ENCODE measurements at regions not wholly inside any gene's neighbourhood (a gene's known extent, or its start where the extent isn't known, plus 50 kb on each side); places are given as distances from the start of the nearest gene placed in this dataset.
A peak's percentile ranks its signal among the peaks of the same experiment; 100 is the strongest.

DNA sequence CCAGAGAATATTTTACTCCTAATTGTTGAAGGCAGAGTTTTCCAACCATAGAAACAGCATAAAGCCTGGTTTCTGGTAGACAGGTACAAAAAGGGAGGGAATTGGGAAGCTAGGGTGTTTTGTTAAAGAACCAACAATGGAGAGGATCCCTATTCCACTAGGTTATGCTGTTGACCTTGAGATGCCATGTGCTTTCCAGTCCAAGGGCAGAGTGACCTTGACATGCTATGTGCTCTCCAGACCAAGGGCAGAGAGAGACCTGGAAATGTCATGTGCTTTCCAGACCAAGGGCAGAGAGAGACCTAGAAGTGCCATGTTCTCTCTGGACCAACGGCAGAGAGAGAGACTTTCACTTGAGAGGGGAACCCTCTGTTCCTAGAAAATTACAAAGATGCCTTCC lies 1043.8 kb upstream of the FBXO33 start:
- no peaks in the 10 kb centered on the region for H3K79me1 ChIP-seq (ENCODE audit: low read length)
- no peak overlapping the region for H2BK12ac ChIP-seq (ENCODE audit: low read length)
- no peaks in the 10 kb centered on the region for H3K4me1 ChIP-seq (ENCODE audit: control insufficient read depth in 1 of 2, insufficient read depth in 2 of 2, low read length in 2 of 2)
- H2BK120ac ChIP-seq (ENCODE audit: insufficient read depth, low read length, poor library complexity), result no peak overlapping the region
- no CpG with 5 or more reads among the region's 1 CpG for WGBS (ENCODE audit: extremely low coverage, insufficient coverage, insufficient read length)
- H3K4me2 ChIP-seq (ENCODE audit: low read length), result no peak overlapping the region
- H3K9ac ChIP-seq (ENCODE audit: low read length), result no peak overlapping the region
- no peak overlapping the region for H3K27ac ChIP-seq (ENCODE audit: low read depth, low read length)
- H3K4me3 ChIP-seq (ENCODE audit: low read depth, low read length), result no peak overlapping the region
- H3K9me3 ChIP-seq (ENCODE audit: insufficient read depth, low read depth, low read length), result peaks cover 5% of the 10 kb centered on the region
- no peak for DNase-seq
- H3K14ac ChIP-seq (ENCODE audit: low read length), result no peak overlapping the region
- H2AK5ac ChIP-seq (ENCODE audit: low read length), result no peak overlapping the region
- no peak overlapping the region for H4K8ac ChIP-seq (ENCODE audit: low read depth, low read length)
- H3K27me3 ChIP-seq (ENCODE audit: insufficient read depth, low read length), result no peaks in the 10 kb centered on the region
- no peak overlapping the region for H2AFZ ChIP-seq (ENCODE audit: insufficient read depth, low read length, poor library complexity)
- H4K12ac ChIP-seq (ENCODE audit: low read depth, low read length), result no peak overlapping the region
- H2BK5ac ChIP-seq (ENCODE audit: low read depth, low read length, poor library complexity), result no peak overlapping the region
- H3K18ac ChIP-seq (ENCODE audit: low read length), result no peak overlapping the region
- no peak overlapping the region for H4K91ac ChIP-seq (ENCODE audit: low read depth, low read length)
- H3K79me2 ChIP-seq (ENCODE audit: control insufficient read depth, insufficient read depth, low read length, poor library complexity), result no peaks in the 10 kb centered on the region
- no peaks in the 10 kb centered on the region for H3K36me3 ChIP-seq (ENCODE audit: control insufficient read depth in 1 of 2, insufficient read depth in 2 of 2, low read length in 2 of 2)
- H3K23ac ChIP-seq (ENCODE audit: low read length), result no peak overlapping the region
- H3K4ac ChIP-seq (ENCODE audit: low read depth, low read length), result no peak overlapping the region

DNA sequence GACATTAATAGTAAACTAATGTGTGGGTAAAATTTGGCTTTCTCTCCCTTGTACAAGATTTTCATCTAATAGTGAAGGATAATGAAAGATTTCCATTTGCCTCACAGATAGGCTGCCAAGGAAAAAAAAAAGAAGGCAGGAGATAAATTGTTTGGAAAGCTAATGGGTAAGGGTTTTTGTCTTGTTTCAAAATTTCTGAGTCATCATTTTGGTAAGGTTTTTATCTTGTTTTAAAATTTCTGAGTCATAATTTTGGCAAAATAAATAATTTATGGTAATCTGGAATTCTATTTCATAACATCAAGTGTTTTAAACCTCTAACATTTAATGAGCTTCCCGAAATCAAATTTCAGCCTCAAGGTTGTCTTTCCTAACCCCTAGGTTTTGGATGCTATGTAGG lies 1035.7 kb upstream of the FBXO33 start:
- H2BK12ac ChIP-seq (ENCODE audit: low read length), result no peak overlapping the region
- no peak overlapping the region for H4K8ac ChIP-seq (ENCODE audit: low read depth, low read length)
- no peaks in the 10 kb centered on the region for H3K36me3 ChIP-seq (ENCODE audit: control insufficient read depth in 1 of 2, insufficient read depth in 2 of 2, low read length in 2 of 2)
- no peak overlapping the region for H4K91ac ChIP-seq (ENCODE audit: low read depth, low read length)
- no peaks in the 10 kb centered on the region for H3K27me3 ChIP-seq (ENCODE audit: insufficient read depth, low read length)
- H3K79me2 ChIP-seq (ENCODE audit: control insufficient read depth, insufficient read depth, low read length, poor library complexity), result no peaks in the 10 kb centered on the region
- H3K9ac ChIP-seq (ENCODE audit: low read length), result no peak overlapping the region
- H2AK5ac ChIP-seq (ENCODE audit: low read length), result no peak overlapping the region
- no peak overlapping the region for H3K14ac ChIP-seq (ENCODE audit: low read length)
- H3K23ac ChIP-seq (ENCODE audit: low read length), result no peak overlapping the region
- peaks cover 8% of the 10 kb centered on the region for H3K9me3 ChIP-seq (ENCODE audit: insufficient read depth, low read depth, low read length)
- H4K12ac ChIP-seq (ENCODE audit: low read depth, low read length), result no peak overlapping the region
- no peak overlapping the region for H2BK5ac ChIP-seq (ENCODE audit: low read depth, low read length, poor library complexity)
- H3K18ac ChIP-seq (ENCODE audit: low read length), result no peak overlapping the region
- H3K4ac ChIP-seq (ENCODE audit: low read depth, low read length), result no peak overlapping the region
- no peak overlapping the region for H2AFZ ChIP-seq (ENCODE audit: insufficient read depth, low read length, poor library complexity)
- no peak overlapping the region for H3K27ac ChIP-seq (ENCODE audit: low read depth, low read length)
- no peak for DNase-seq
- WGBS (ENCODE audit: extremely low coverage, insufficient coverage, insufficient read length), result no CpG with 5 or more reads among the region's 1 CpG
- no peaks in the 10 kb centered on the region for H3K4me1 ChIP-seq (ENCODE audit: control insufficient read depth in 1 of 2, insufficient read depth in 2 of 2, low read length in 2 of 2)
- H2BK120ac ChIP-seq (ENCODE audit: insufficient read depth, low read length, poor library complexity), result no peak overlapping the region
- no peak overlapping the region for H3K4me3 ChIP-seq (ENCODE audit: low read depth, low read length)
- no peak overlapping the region for H3K4me2 ChIP-seq (ENCODE audit: low read length)
- H3K79me1 ChIP-seq (ENCODE audit: low read length), result no peaks in the 10 kb centered on the region

DNA sequence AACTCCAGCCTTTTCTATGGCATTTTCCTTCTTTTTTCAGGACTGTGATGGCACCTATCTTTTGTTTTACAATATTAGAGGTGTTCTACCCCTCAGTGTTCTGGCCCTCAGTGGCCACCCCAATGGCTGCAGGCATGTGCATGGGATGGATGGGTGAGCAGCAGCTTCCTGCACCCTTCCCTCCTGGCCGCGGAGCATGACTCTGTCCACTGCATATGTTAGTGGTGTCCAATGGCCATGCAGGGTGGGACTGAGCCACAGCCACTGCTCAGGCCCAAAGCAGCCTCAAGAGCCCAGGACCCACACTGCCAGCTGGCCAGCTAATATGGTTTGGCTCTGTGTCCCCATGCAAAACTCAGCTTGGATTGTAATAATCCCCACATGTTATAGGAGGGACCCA lies 1032.3 kb upstream of the FBXO33 start:
- no peak overlapping the region for H4K12ac ChIP-seq (ENCODE audit: low read depth, low read length)
- H3K79me1 ChIP-seq (ENCODE audit: low read length), result no peaks in the 10 kb centered on the region
- H3K18ac ChIP-seq (ENCODE audit: low read length), result no peak overlapping the region
- no peak overlapping the region for H2AK5ac ChIP-seq (ENCODE audit: low read length)
- peak overlapping the region; percentile 4 for H3K4me3 ChIP-seq (ENCODE audit: low read depth, low read length)
- H3K4ac ChIP-seq (ENCODE audit: low read depth, low read length), result no peak overlapping the region
- H3K4me2 ChIP-seq (ENCODE audit: low read length), result no peak overlapping the region
- WGBS (ENCODE audit: extremely low coverage, insufficient coverage, insufficient read length), result no CpG with 5 or more reads among the region's 2 CpGs
- H2BK120ac ChIP-seq (ENCODE audit: insufficient read depth, low read length, poor library complexity), result no peak overlapping the region
- DNase-seq, result no peak
- peaks cover 5% of the 10 kb centered on the region for H3K9me3 ChIP-seq (ENCODE audit: insufficient read depth, low read depth, low read length)
- H3K14ac ChIP-seq (ENCODE audit: low read length), result no peak overlapping the region
- H3K79me2 ChIP-seq (ENCODE audit: control insufficient read depth, insufficient read depth, low read length, poor library complexity), result no peaks in the 10 kb centered on the region
- H3K23ac ChIP-seq (ENCODE audit: low read length), result no peak overlapping the region
- H3K27me3 ChIP-seq (ENCODE audit: insufficient read depth, low read length), result no peaks in the 10 kb centered on the region
- H4K8ac ChIP-seq (ENCODE audit: low read depth, low read length), result no peak overlapping the region
- no peak overlapping the region for H3K27ac ChIP-seq (ENCODE audit: low read depth, low read length)
- no peak overlapping the region for H3K9ac ChIP-seq (ENCODE audit: low read length)
- no peak overlapping the region for H2AFZ ChIP-seq (ENCODE audit: insufficient read depth, low read length, poor library complexity)
- H2BK5ac ChIP-seq (ENCODE audit: low read depth, low read length, poor library complexity), result no peak overlapping the region
- no peak overlapping the region for H4K91ac ChIP-seq (ENCODE audit: low read depth, low read length)
- no peak overlapping the region for H2BK12ac ChIP-seq (ENCODE audit: low read length)
- H3K36me3 ChIP-seq (ENCODE audit: control insufficient read depth in 1 of 2, insufficient read depth in 2 of 2, low read length in 2 of 2), result no peaks in the 10 kb centered on the region
- no peaks in the 10 kb centered on the region for H3K4me1 ChIP-seq (ENCODE audit: control insufficient read depth in 1 of 2, insufficient read depth in 2 of 2, low read length in 2 of 2)

DNA sequence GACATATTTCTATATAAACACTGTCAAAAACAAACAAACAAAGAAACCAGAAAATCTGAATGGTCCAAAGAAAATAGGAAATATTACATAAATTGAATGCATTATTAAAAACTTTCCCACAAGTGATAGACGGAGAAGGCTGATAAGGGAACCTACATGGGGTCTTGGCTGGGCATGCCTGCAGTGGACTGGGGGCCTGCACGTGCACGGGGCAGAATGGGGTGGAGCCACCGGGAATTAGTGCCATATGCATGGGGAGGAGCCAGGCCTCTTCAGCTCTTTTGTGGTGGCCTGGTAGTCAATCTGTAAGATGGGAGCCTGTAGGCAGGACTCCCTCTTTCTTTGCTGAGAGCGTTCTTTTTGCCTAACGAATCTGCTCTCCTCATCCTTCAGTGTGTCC lies 1031.7 kb upstream of the FBXO33 start:
- peaks cover 5% of the 10 kb centered on the region for H3K9me3 ChIP-seq (ENCODE audit: insufficient read depth, low read depth, low read length)
- no peak overlapping the region for H3K23ac ChIP-seq (ENCODE audit: low read length)
- H4K8ac ChIP-seq (ENCODE audit: low read depth, low read length), result no peak overlapping the region
- no peak overlapping the region for H2BK5ac ChIP-seq (ENCODE audit: low read depth, low read length, poor library complexity)
- no peak for DNase-seq
- no peaks in the 10 kb centered on the region for H3K36me3 ChIP-seq (ENCODE audit: control insufficient read depth in 1 of 2, insufficient read depth in 2 of 2, low read length in 2 of 2)
- no peak overlapping the region for H4K12ac ChIP-seq (ENCODE audit: low read depth, low read length)
- H2BK120ac ChIP-seq (ENCODE audit: insufficient read depth, low read length, poor library complexity), result no peak overlapping the region
- no peak overlapping the region for H2BK12ac ChIP-seq (ENCODE audit: low read length)
- H3K4me3 ChIP-seq (ENCODE audit: low read depth, low read length), result no peak overlapping the region
- no peak overlapping the region for H3K18ac ChIP-seq (ENCODE audit: low read length)
- no peak overlapping the region for H3K4ac ChIP-seq (ENCODE audit: low read depth, low read length)
- H3K9ac ChIP-seq (ENCODE audit: low read length), result no peak overlapping the region
- no peak overlapping the region for H3K27ac ChIP-seq (ENCODE audit: low read depth, low read length)
- no peaks in the 10 kb centered on the region for H3K79me2 ChIP-seq (ENCODE audit: control insufficient read depth, insufficient read depth, low read length, poor library complexity)
- no peaks in the 10 kb centered on the region for H3K79me1 ChIP-seq (ENCODE audit: low read length)
- no peak overlapping the region for H2AFZ ChIP-seq (ENCODE audit: insufficient read depth, low read length, poor library complexity)
- H3K4me1 ChIP-seq (ENCODE audit: control insufficient read depth in 1 of 2, insufficient read depth in 2 of 2, low read length in 2 of 2), result no peaks in the 10 kb centered on the region
- H3K27me3 ChIP-seq (ENCODE audit: insufficient read depth, low read length), result no peaks in the 10 kb centered on the region
- H3K4me2 ChIP-seq (ENCODE audit: low read length), result no peak overlapping the region
- H2AK5ac ChIP-seq (ENCODE audit: low read length), result no peak overlapping the region
- H4K91ac ChIP-seq (ENCODE audit: low read depth, low read length), result no peak overlapping the region
- WGBS (ENCODE audit: extremely low coverage, insufficient coverage, insufficient read length), result no CpG with 5 or more reads among the region's 6 CpGs
- H3K14ac ChIP-seq (ENCODE audit: low read length), result no peak overlapping the region

All from trophoblast cell (in vitro differentiated cells and primary cell).